ENCODE measurements at regions not wholly inside any gene's neighbourhood (a gene's known extent, or its start where the extent isn't known, plus 50 kb on each side); places are given as distances from the start of the nearest gene placed in this dataset.

- no peak for DNase-seq (ENCODE audit: insufficient read length, low spot score, missing footprints)
- TF ChIP-seq, protein P1, sequence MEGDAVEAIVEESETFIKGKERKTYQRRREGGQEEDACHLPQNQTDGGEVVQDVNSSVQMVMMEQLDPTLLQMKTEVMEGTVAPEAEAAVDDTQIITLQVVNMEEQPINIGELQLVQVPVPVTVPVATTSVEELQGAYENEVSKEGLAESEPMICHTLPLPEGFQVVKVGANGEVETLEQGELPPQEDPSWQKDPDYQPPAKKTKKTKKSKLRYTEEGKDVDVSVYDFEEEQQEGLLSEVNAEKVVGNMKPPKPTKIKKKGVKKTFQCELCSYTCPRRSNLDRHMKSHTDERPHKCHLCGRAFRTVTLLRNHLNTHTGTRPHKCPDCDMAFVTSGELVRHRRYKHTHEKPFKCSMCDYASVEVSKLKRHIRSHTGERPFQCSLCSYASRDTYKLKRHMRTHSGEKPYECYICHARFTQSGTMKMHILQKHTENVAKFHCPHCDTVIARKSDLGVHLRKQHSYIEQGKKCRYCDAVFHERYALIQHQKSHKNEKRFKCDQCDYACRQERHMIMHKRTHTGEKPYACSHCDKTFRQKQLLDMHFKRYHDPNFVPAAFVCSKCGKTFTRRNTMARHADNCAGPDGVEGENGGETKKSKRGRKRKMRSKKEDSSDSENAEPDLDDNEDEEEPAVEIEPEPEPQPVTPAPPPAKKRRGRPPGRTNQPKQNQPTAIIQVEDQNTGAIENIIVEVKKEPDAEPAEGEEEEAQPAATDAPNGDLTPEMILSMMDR (IDR thresholded peaks at IDR 0.05; ENCODE audit: extremely low read depth, low read depth, low read length), result no peak
- H2AFZ ChIP-seq (ENCODE audit: low read length), result no peak overlapping the region
- H3K4me1 ChIP-seq (ENCODE audit: insufficient read depth, low read length), result peaks cover 9% of the 10 kb centered on the region
- no peak overlapping the region for H3K4me3 ChIP-seq (ENCODE audit: insufficient read depth, low read length)
- H3K36me3 ChIP-seq (ENCODE audit: insufficient read depth, low read length), result no peaks in the 10 kb centered on the region
- H3K27ac ChIP-seq (ENCODE audit: low read depth, low read length), result no peak overlapping the region
- no peak overlapping the region for H3K4me2 ChIP-seq (ENCODE audit: insufficient read depth, low read length)
- H3K9me3 ChIP-seq (ENCODE audit: low read depth, low read length), result no peaks in the 10 kb centered on the region
- H3K79me2 ChIP-seq (ENCODE audit: insufficient read depth, low read length), result no peaks in the 10 kb centered on the region
- H4K20me1 ChIP-seq (ENCODE audit: insufficient read depth, low read length), result no peaks in the 10 kb centered on the region
- H3K27me3 ChIP-seq (ENCODE audit: insufficient read depth, low read length), result peaks cover 12% of the 10 kb centered on the region
Observed at GRCh38 chr20:51233345-51233744, 210.4 kb upstream of the KCNG1 start.

- Histone ChIP-seq H3K27me3 (ENCODE audit: insufficient read depth, low read length) (peaks cover 12% of the 10 kb centered on the region), H2AFZ (ENCODE audit: low read length) (no peak overlapping the region), H3K4me1 (ENCODE audit: insufficient read depth, low read length) (no peaks in the 10 kb centered on the region), H3K27ac (ENCODE audit: low read depth, low read length) (no peak overlapping the region), H3K79me2 (ENCODE audit: insufficient read depth, low read length) (no peaks in the 10 kb centered on the region), H4K20me1 (ENCODE audit: insufficient read depth, low read length) (no peaks in the 10 kb centered on the region), H3K4me3 (ENCODE audit: insufficient read depth, low read length) (no peak overlapping the region), H3K9me3 (ENCODE audit: low read depth, low read length) (no peaks in the 10 kb centered on the region), H3K4me2 (ENCODE audit: insufficient read depth, low read length) (no peak overlapping the region), H3K36me3 (ENCODE audit: insufficient read depth, low read length) (no peaks in the 10 kb centered on the region)
- DNase-seq (ENCODE audit: insufficient read length, low spot score, missing footprints), result no peak
- TF ChIP-seq, protein P1 (IDR thresholded peaks at IDR 0.05; ENCODE audit: extremely low read depth, low read depth, low read length), result no peak
Observed at GRCh38 chr20:51230727-51231126, 207.8 kb upstream of the KCNG1 start.

- H3K9me3 ChIP-seq (ENCODE audit: low read depth, low read length), result no peaks in the 10 kb centered on the region
- peaks cover 12% of the 10 kb centered on the region for H3K27me3 ChIP-seq (ENCODE audit: insufficient read depth, low read length)
- H2AFZ ChIP-seq (ENCODE audit: low read length), result no peak overlapping the region
- DNase-seq (ENCODE audit: insufficient read length, low spot score, missing footprints), result no peak
- H3K79me2 ChIP-seq (ENCODE audit: insufficient read depth, low read length), result no peaks in the 10 kb centered on the region
- H3K4me1 ChIP-seq (ENCODE audit: insufficient read depth, low read length), result no peaks in the 10 kb centered on the region
- H3K4me2 ChIP-seq (ENCODE audit: insufficient read depth, low read length), result no peak overlapping the region
- H4K20me1 ChIP-seq (ENCODE audit: insufficient read depth, low read length), result no peaks in the 10 kb centered on the region
- H3K36me3 ChIP-seq (ENCODE audit: insufficient read depth, low read length), result no peaks in the 10 kb centered on the region
- H3K4me3 ChIP-seq (ENCODE audit: insufficient read depth, low read length), result no peak overlapping the region
- TF ChIP-seq, protein P1 (IDR thresholded peaks at IDR 0.05; ENCODE audit: extremely low read depth, low read depth, low read length), result no peak
- no peak overlapping the region for H3K27ac ChIP-seq (ENCODE audit: low read depth, low read length)
Observed at GRCh38 chr20:51228763-51229162, 205.9 kb upstream of the KCNG1 start.

GRCh38 chr20:51227744-51228143 is 204.8 kb upstream of the KCNG1 start:
- Histone ChIP-seq H2AFZ (ENCODE audit: low read length) (no peak overlapping the region), H3K27me3 (ENCODE audit: insufficient read depth, low read length) (peaks cover 12% of the 10 kb centered on the region), H3K9me3 (ENCODE audit: low read depth, low read length) (no peaks in the 10 kb centered on the region), H3K4me3 (ENCODE audit: insufficient read depth, low read length) (no peak overlapping the region), H3K79me2 (ENCODE audit: insufficient read depth, low read length) (no peaks in the 10 kb centered on the region), H3K27ac (ENCODE audit: low read depth, low read length) (no peak overlapping the region), H4K20me1 (ENCODE audit: insufficient read depth, low read length) (no peaks in the 10 kb centered on the region), H3K4me1 (ENCODE audit: insufficient read depth, low read length) (no peaks in the 10 kb centered on the region), H3K4me2 (ENCODE audit: insufficient read depth, low read length) (no peak overlapping the region), H3K36me3 (ENCODE audit: insufficient read depth, low read length) (no peaks in the 10 kb centered on the region)
- DNase-seq (ENCODE audit: insufficient read length, low spot score, missing footprints), result no peak
- TF ChIP-seq, protein P1 (IDR thresholded peaks at IDR 0.05; ENCODE audit: extremely low read depth, low read depth, low read length), result no peak

All from osteoblast (primary cell).